Liver (tissue), 8 donors: ENCODE measurements at regions not wholly inside any gene's neighbourhood (a gene's known extent, or its start where the extent isn't known, plus 50 kb on each side); places are given as distances from the start of the nearest gene placed in this dataset.

Experiments used
- DNase-seq: peaks from one replicate; pipeline ENCODE4 v3.0.0-alpha.2; 2017; ENCODE audit warnings: low spot score
- H3K27ac ChIP-seq, 2 donors: one replicate each; pipeline ENCODE4 v1.7.0; 2013; ENCODE audit warnings: inconsistent platforms in 2 of 2, low read length in 2 of 2, control low read depth in 1 of 2, low read depth in 1 of 2, mild to moderate bottlenecking in 1 of 2
- H3K27me3 ChIP-seq, 4 donors: one replicate each; pipeline versions ENCODE4 v1.6.1 to v1.7.0; 2013; ENCODE audit warnings: low read length in 3 of 4, inconsistent platforms in 1 of 4, mild to moderate bottlenecking in 1 of 4, moderate library complexity in 1 of 4; ENCODE audit not compliant: control insufficient read depth in 4 of 4, insufficient read depth in 4 of 4
- H3K36me3 ChIP-seq, 4 donors: one replicate each; pipeline versions ENCODE4 v1.6.1 to v1.7.0; 2013; ENCODE audit warnings: low read length in 3 of 4, mild to moderate bottlenecking in 3 of 4, low read depth in 1 of 4, moderate library complexity in 1 of 4; ENCODE audit not compliant: control insufficient read depth in 4 of 4, insufficient read depth in 3 of 4
- H3K4me1 ChIP-seq, 4 donors: one replicate each; pipeline versions ENCODE4 v1.6.1 to v1.7.0; 2013; ENCODE audit warnings: low read length in 3 of 4, mild to moderate bottlenecking in 3 of 4, moderate library complexity in 1 of 4; ENCODE audit not compliant: control insufficient read depth in 4 of 4, insufficient read depth in 4 of 4
- H3K4me3 ChIP-seq, 3 donors: one replicate each; pipeline versions ENCODE4 v1.6.1 to v1.7.0; 2013; ENCODE audit warnings: low read length in 3 of 3, control low read depth in 1 of 3, low read depth in 1 of 3, mild to moderate bottlenecking in 1 of 3
- H3K9ac ChIP-seq, 2 donors: one replicate each; pipeline ENCODE4 v1.7.0; 2013; ENCODE audit warnings: low read length in 2 of 2, mild to moderate bottlenecking in 2 of 2, moderate library complexity in 2 of 2, control low read depth in 1 of 2, low read depth in 1 of 2
- H3K9me3 ChIP-seq, 4 donors: one replicate each; pipeline versions ENCODE4 v1.6.1 to v1.7.0; 2013; ENCODE audit warnings: low read length in 3 of 4; ENCODE audit not compliant: control insufficient read depth in 4 of 4
- EGR1 ChIP-seq, 2 donors: IDR thresholded peaks; 2 replicates each; pipeline ENCODE4 v1.6.1; 2016 to 2018; ENCODE audit warnings: antibody characterized with exemption in 2 of 2, low read depth in 2 of 2
- FOXA1 ChIP-seq: IDR thresholded peaks from 2 replicates; pipeline ENCODE4 v1.6.1; 2016; ENCODE audit warnings: antibody characterized with exemption
- FOXA2 ChIP-seq: IDR thresholded peaks from 2 replicates; pipeline ENCODE4 v1.6.1; 2016; ENCODE audit warnings: antibody characterized with exemption
- GABPA ChIP-seq, 2 donors: IDR thresholded peaks in 1 of 2; conservative IDR thresholded peaks in 1 of 2; 2 replicates each; pipeline ENCODE4 v1.6.1; 2016; ENCODE audit warnings: antibody characterized with exemption in 2 of 2, mild to moderate bottlenecking in 1 of 2, moderate library complexity in 1 of 2
- HNF4A ChIP-seq, 2 donors: conservative IDR thresholded peaks; 2 replicates each; pipeline ENCODE4 v1.6.1; 2016; ENCODE audit warnings: antibody characterized with exemption in 2 of 2, mild to moderate bottlenecking in 2 of 2
- HNF4G ChIP-seq: IDR thresholded peaks from 2 replicates; pipeline ENCODE4 v1.6.1; 2016; ENCODE audit warnings: antibody characterized with exemption
- JUND ChIP-seq, 2 donors: IDR thresholded peaks; 2 replicates each; pipeline ENCODE4 v1.6.1; 2016; ENCODE audit warnings: antibody characterized with exemption in 2 of 2
- NR2F2 ChIP-seq: IDR thresholded peaks from 2 replicates; pipeline ENCODE4 v1.6.1; 2016; ENCODE audit warnings: antibody characterized with exemption
- RAD21 ChIP-seq, 2 donors: IDR thresholded peaks; 2 replicates each; pipeline ENCODE4 v1.6.1; 2016; ENCODE audit warnings: antibody characterized with exemption in 2 of 2, mild to moderate bottlenecking in 2 of 2
- RXRA ChIP-seq, 2 donors: IDR thresholded peaks; 2 replicates each; pipeline ENCODE4 v1.6.1; 2017 to 2018; ENCODE audit warnings: antibody characterized with exemption in 2 of 2, mild to moderate bottlenecking in 1 of 2
- SP1 ChIP-seq: IDR thresholded peaks from 2 replicates; pipeline ENCODE4 v1.6.1; 2018; ENCODE audit warnings: antibody characterized with exemption, mild to moderate bottlenecking
- TAF1 ChIP-seq: conservative IDR thresholded peaks from 2 replicates; pipeline ENCODE4 v1.6.1; 2016; ENCODE audit warnings: antibody characterized with exemption, mild to moderate bottlenecking
- YY1 ChIP-seq: IDR thresholded peaks from 2 replicates; pipeline ENCODE4 v1.6.1; 2016; ENCODE audit warnings: antibody characterized with exemption, mild to moderate bottlenecking
- whole genome bisulfite sequencing: extraction: QIAGEN DNeasy Blood & Tissue Kit; methylation state at CpG from one replicate; pipeline ENCODE4 v1.1.7; 2013; 5-methylcytosine and 5-hydroxymethylcytosine counted together
- TF ChIP-seq, protein P1 (sequence below): IDR thresholded peaks from 2 replicates; pipeline ENCODE4 v1.6.1; 2016; ENCODE audit warnings: antibody characterized with exemption, mild to moderate bottlenecking
- TF ChIP-seq, protein P2 (sequence below): IDR thresholded peaks from 2 replicates; pipeline ENCODE4 v1.6.1; 2016; ENCODE audit warnings: antibody characterized with exemption
- TF ChIP-seq, protein P3 (sequence below): fragments of 150-350 bp; IDR thresholded peaks from 2 replicates; pipeline ENCODE4 v1.5.1; 2017; ENCODE audit warnings: improper control_type of control experiment, low read depth, low read length; ENCODE audit not compliant: missing input control
- TF ChIP-seq, protein P4 (sequence below): IDR thresholded peaks from 2 replicates; pipeline ENCODE4 v1.6.1; 2016; ENCODE audit warnings: antibody characterized with exemption
- TF ChIP-seq, protein P5 (sequence below): IDR thresholded peaks from 2 replicates; pipeline ENCODE4 v1.6.1; 2016; ENCODE audit warnings: antibody characterized with exemption
- donor health status: healthy.
- donor health status: healthy.
- donor health status: healthy.
- donor health status: healthy.
- donor health status: healthy.

DNA sequence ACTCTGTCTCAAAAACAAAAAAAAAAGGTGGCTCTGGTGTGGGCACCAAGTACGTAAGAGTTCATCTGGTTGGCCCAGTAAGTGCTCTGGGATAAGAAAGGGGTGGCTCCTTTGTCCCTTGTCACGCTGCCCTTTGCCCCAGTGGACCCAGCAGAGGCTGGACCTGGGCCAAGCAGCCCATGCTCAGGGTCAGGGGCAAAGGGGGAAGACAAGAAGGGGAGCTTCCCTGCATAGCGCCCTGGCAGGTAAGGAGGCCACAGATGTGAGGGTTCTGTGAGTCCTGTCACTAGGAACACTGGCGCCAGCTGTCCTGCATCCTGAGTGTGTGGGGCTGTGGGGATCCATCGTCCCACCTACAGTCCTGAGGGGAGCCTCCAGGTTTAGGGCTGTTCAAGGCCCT lies 65.3 kb downstream of the GADD45G start:
- Histone ChIP-seq H3K4me3 (no peak overlapping the region), H3K27ac (peak overlapping the region; percentile 86 to 93), H3K9me3 (no peaks in the 10 kb centered on the region), H3K4me1 (peaks cover 22 to 63% (median 48%) of the 10 kb centered on the region in 4 donors), H3K27me3 (no peaks in the 10 kb centered on the region), H3K9ac (peak overlapping the region in 1 of 2 donors; percentile 55), H3K36me3 (no peaks in the 10 kb centered on the region)
- DNase-seq: no peak
- WGBS: 56% methylated on average over 5 of the region's 5 CpGs
- peak; percentile 62 to 86 for TF ChIP-seq RXRA (IDR thresholded peaks at IDR 0.05)
- peak; percentile 62 to 78 for TF ChIP-seq HNF4A (conservative IDR thresholded peaks at IDR 0.05)
- peak in 1 of 2 donors; percentile 39 for TF ChIP-seq RAD21 (IDR thresholded peaks at IDR 0.05)
- no peak for TF ChIP-seq YY1
- TF ChIP-seq SP1: peak; percentile 78
- TF ChIP-seq NR2F2: no peak
- peak; percentile 21 for TF ChIP-seq HNF4G

DNA sequence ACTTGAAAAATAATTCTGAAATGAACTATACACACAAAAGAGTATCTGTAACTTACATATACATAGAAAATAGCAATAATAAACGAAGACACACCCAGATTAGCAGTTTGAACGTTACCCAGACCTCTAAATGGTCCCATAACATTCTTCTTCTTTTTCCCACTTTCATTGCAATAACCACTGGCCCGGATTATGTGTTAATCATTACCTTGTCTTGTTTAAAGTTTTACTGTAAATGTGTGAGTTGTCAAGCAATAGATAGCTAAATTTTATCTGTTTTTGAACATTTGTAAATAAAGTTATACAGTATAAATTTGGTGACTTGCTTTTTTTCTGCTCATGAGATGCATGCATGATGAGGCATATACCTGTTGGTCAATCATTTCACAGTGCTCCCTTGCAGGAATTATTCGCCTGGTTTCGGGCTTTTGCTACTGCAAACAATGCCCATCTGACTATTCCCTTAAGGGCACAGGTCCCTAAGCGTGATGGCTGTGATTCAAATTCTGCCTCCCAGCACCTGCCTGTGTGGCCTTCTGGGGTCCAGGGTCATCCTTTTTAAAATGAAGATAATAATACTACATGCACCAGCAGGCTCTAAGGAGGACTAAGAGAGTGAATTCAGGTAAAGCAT lies 66.1 kb downstream of the GADD45G start:
- 30% methylated on average over 6 of the region's 6 CpGs for WGBS
- Histone ChIP-seq H3K4me3 (no peak overlapping the region), H3K27ac (peak overlapping the region; percentile 86 to 93), H3K36me3 (no peaks in the 10 kb centered on the region), H3K27me3 (no peaks in the 10 kb centered on the region), H3K9ac (peak overlapping the region in 1 of 2 donors; percentile 55), H3K4me1 (peaks cover 29 to 64% (median 49%) of the 10 kb centered on the region in 4 donors), H3K9me3 (no peaks in the 10 kb centered on the region)
- TF ChIP-seq, protein P1, sequence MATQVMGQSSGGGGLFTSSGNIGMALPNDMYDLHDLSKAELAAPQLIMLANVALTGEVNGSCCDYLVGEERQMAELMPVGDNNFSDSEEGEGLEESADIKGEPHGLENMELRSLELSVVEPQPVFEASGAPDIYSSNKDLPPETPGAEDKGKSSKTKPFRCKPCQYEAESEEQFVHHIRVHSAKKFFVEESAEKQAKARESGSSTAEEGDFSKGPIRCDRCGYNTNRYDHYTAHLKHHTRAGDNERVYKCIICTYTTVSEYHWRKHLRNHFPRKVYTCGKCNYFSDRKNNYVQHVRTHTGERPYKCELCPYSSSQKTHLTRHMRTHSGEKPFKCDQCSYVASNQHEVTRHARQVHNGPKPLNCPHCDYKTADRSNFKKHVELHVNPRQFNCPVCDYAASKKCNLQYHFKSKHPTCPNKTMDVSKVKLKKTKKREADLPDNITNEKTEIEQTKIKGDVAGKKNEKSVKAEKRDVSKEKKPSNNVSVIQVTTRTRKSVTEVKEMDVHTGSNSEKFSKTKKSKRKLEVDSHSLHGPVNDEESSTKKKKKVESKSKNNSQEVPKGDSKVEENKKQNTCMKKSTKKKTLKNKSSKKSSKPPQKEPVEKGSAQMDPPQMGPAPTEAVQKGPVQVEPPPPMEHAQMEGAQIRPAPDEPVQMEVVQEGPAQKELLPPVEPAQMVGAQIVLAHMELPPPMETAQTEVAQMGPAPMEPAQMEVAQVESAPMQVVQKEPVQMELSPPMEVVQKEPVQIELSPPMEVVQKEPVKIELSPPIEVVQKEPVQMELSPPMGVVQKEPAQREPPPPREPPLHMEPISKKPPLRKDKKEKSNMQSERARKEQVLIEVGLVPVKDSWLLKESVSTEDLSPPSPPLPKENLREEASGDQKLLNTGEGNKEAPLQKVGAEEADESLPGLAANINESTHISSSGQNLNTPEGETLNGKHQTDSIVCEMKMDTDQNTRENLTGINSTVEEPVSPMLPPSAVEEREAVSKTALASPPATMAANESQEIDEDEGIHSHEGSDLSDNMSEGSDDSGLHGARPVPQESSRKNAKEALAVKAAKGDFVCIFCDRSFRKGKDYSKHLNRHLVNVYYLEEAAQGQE: no peak
- no peak for TF ChIP-seq GABPA (IDR thresholded peaks at IDR 0.05 in 1 of 2, conservative IDR thresholded peaks at IDR 0.05 in 1 of 2)
- no peak for TF ChIP-seq FOXA2
- no peak for TF ChIP-seq TAF1
- TF ChIP-seq, protein P2, sequence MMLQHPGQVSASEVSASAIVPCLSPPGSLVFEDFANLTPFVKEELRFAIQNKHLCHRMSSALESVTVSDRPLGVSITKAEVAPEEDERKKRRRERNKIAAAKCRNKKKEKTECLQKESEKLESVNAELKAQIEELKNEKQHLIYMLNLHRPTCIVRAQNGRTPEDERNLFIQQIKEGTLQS: no peak
- TF ChIP-seq SP1: peak; percentile 32
- TF ChIP-seq JUND (IDR thresholded peaks at IDR 0.05): no peak
- TF ChIP-seq RXRA (IDR thresholded peaks at IDR 0.05): peak in 1 of 2 donors; percentile 51
- no peak for TF ChIP-seq NR2F2
- TF ChIP-seq YY1: no peak
- no peak for TF ChIP-seq HNF4G
- TF ChIP-seq EGR1 (IDR thresholded peaks at IDR 0.05; ENCODE audit: low read depth in 2 of 2): no peak
- peak; percentile 24 to 51 for TF ChIP-seq HNF4A (conservative IDR thresholded peaks at IDR 0.05)
- TF ChIP-seq, protein P3, sequence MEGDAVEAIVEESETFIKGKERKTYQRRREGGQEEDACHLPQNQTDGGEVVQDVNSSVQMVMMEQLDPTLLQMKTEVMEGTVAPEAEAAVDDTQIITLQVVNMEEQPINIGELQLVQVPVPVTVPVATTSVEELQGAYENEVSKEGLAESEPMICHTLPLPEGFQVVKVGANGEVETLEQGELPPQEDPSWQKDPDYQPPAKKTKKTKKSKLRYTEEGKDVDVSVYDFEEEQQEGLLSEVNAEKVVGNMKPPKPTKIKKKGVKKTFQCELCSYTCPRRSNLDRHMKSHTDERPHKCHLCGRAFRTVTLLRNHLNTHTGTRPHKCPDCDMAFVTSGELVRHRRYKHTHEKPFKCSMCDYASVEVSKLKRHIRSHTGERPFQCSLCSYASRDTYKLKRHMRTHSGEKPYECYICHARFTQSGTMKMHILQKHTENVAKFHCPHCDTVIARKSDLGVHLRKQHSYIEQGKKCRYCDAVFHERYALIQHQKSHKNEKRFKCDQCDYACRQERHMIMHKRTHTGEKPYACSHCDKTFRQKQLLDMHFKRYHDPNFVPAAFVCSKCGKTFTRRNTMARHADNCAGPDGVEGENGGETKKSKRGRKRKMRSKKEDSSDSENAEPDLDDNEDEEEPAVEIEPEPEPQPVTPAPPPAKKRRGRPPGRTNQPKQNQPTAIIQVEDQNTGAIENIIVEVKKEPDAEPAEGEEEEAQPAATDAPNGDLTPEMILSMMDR: no peak
- TF ChIP-seq, protein P4, sequence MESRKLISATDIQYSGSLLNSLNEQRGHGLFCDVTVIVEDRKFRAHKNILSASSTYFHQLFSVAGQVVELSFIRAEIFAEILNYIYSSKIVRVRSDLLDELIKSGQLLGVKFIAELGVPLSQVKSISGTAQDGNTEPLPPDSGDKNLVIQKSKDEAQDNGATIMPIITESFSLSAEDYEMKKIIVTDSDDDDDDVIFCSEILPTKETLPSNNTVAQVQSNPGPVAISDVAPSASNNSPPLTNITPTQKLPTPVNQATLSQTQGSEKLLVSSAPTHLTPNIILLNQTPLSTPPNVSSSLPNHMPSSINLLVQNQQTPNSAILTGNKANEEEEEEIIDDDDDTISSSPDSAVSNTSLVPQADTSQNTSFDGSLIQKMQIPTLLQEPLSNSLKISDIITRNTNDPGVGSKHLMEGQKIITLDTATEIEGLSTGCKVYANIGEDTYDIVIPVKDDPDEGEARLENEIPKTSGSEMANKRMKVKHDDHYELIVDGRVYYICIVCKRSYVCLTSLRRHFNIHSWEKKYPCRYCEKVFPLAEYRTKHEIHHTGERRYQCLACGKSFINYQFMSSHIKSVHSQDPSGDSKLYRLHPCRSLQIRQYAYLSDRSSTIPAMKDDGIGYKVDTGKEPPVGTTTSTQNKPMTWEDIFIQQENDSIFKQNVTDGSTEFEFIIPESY: no peak
- no peak for TF ChIP-seq FOXA1
- TF ChIP-seq, protein P5, sequence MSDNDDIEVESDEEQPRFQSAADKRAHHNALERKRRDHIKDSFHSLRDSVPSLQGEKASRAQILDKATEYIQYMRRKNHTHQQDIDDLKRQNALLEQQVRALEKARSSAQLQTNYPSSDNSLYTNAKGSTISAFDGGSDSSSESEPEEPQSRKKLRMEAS: no peak
- TF ChIP-seq RAD21 (IDR thresholded peaks at IDR 0.05): peak; percentile 43 to 46
- no peak for DNase-seq
